ENCODE measurements at regions not wholly inside any gene's neighbourhood (a gene's known extent, or its start where the extent isn't known, plus 50 kb on each side); places are given as distances from the start of the nearest gene placed in this dataset.

- no peak for DNase-seq (ENCODE audit: low spot score)
These were observed 56.5 kb downstream of the CT47B1 start for GRCh38 chrX:120819126-120819525.

GRCh38 chrX:120813982-120814381 is 61.7 kb downstream of the CT47B1 start:
- DNase-seq (ENCODE audit: low spot score), result no peak

DNA sequence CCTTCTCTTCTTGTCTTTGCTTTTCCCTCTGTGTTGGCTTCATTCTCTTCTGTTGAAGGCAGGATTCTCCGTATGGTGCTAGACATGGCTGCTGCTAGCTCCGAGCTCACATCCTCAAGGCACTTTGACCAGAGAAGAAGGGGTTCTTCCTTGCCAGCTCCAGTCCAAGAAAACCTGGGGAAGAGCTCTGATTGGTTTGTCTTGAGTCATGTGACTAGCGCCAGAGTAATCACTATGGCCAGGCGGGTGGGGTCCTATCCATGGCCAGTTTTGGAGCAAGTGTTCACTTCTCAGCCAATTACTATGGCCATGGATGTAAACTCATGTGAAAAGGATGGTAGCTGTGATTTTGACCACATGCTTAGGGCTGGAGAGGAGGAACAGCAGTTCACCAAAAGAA is 74.2 kb downstream of the CT47B1 start:
- no peak for DNase-seq (ENCODE audit: low spot score)

GRCh38 chrX:120797188-120797851 is 78.3 kb downstream of the CT47B1 start:
- no peak for DNase-seq (ENCODE audit: low spot score)

DNA sequence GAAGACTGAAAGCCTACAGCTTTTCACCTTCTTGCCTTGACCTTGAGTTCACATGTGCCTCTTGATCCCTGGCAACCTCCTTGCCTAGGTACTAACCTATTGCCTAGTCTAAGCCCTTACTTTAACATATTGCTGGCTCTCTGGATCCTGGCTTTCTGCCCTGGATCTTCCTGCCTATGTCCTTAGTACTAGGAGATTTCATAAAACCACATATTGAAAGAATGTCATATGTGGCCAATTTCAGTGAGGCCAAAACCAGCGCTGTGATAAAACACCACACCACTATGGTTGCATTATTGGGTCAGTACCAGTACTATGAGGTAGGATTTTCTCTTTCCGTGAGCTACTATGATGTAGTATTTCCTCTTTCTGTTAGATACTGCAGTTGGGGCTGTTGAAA is 80.4 kb downstream of the CT47B1 start:
- no peak for DNase-seq (ENCODE audit: low spot score)

DNA sequence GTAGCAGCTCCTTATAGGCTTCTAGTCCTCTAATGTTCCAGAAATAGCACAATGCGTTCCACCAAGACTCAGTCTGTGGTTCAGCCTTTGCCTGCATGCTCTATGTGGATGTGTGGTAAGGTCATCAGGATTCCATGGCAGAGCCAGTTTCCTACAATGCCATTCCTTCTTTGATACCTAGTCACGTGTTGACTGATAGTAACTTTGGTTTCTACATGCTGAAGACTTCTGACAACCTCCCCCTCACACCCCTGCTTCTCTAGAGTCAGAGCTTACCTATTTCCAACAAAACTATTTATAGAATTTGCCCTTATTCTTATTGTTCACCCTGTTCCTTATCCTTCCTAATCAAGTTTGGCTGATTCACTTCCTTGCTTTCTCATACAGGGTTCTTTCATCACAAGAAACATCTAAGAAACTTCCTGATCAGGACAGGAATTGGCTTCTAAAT is 81.1 kb downstream of the CT47B1 start:
- DNase-seq (ENCODE audit: low spot score), result no peak

DNA sequence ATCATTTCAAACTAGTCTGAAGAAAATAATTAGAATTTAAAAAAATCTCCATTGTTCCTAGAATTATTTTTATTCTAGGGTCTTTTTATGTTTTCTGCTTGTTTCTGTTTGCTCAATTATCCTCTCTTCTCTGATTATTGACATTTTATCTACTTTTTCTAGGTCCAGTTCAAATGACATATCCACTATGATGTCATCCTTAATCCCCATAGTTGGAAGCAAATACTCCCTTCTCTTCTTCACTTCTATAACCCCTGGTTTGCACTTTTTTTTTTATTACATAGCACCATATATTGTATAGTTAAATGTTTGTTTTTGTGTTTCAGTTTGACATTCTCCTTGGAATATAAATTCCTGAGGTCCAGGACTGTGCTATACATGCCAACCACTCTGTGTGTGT is 82.6 kb downstream of the CT47B1 start:
- no peak for DNase-seq (ENCODE audit: low spot score)

DNA sequence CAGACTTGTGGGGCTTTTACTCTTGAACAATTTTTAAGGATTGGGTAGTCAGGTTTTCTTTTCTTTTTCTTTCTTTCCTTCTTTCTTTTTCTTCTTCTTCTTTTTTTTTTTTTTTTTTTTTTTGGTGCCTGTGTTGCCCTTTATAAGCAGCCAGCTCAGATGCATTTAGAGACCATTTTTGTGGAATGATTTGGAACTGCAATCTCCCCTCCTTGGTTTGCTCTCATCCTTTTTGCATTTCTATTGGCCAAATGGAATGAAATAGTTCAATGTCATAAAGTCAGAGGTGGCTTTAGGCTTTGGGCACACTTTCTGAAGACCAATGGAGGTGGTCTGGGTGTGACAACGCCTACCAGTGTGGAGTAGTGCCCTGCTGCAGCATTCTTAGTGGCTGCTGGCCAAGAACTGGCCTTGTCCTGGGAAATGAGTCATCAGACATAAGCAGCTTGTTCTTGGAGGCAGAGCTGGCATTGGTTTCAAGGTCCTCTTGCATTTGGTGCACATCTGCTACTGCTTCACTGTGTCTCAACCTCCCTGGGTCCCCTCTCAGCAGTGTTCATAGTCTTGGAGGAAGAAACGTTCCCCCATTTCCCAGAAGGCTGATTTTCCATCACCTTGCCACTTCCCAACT is 84.5 kb downstream of the CT47B1 start:
- DNase-seq (ENCODE audit: low spot score), result peak; percentile 6

DNA sequence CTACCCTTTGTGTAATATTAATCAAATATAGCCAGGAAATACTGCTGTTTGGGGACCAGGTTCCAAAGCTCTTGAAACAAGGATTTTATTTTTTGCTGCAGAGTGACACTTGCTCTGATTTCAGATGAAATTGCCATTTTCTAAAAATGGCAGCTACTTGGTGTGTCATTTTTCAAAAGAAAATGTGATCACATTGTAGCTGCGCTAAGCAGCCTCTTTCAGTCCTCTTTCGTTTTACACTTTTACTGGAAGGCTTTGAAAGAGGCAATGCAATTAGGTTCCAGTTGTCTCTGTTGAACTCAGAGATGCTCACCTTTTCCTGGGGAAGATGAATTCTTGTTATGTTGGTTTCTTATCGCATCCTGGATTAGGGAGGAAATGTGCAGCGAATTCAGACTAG is 85.1 kb downstream of the CT47B1 start:
- no peak for DNase-seq (ENCODE audit: low spot score)

- DNase-seq (ENCODE audit: low spot score), result peak; percentile 78
These were observed 85.5 kb downstream of the CT47B1 start for GRCh38 chrX:120790118-120790517.

- no peak for DNase-seq (ENCODE audit: low spot score)
These were observed 94.3 kb downstream of the CT47B1 start for GRCh38 chrX:120781403-120781802.

- no peak for DNase-seq (ENCODE audit: low spot score)
These were observed 99.7 kb downstream of the CT47B1 start for GRCh38 chrX:120775959-120776358.

GRCh38 chrX:120774606-120775005 is 101.1 kb downstream of the CT47B1 start:
- no peak for DNase-seq (ENCODE audit: low spot score)

GRCh38 chrX:120773801-120774200 is 101.9 kb downstream of the CT47B1 start:
- no peak for DNase-seq (ENCODE audit: low spot score)

DNA sequence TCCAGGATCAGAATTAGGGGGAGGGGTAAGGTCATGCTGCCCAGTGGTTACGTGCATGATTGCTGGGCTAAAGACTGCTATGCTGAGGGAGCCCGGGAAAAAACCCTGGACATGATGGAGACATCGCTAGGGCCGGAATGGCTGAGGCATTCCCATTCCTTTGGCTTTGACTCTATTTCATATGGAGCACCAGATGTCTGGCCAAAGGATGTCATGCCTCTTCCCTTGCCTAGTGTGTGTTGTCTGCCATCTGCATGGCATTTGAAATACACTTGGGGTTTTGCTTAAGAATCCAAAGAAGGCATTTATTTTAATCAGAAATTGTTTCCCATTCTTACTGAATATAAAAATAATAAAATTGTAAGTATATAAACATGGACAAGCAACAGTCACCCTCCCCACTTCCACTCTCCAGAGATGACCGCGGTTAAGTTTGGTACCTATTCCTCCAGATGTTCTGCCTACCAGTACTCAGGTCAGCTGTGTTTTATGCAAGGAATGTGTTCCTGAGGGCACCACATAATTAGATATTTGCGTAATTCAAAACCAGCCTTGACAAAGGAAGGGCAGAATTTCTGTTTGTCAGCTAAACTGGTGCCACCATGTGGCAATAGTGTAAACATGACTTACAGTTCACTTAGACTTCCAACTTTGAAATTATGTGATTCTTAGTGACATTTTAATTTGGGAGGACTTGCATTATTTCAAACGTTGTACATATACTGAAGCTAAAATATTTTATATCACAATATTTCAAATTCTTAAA is 105.9 kb downstream of the CT47B1 start:
- peak; percentile 20 for DNase-seq (ENCODE audit: low spot score)

DNA sequence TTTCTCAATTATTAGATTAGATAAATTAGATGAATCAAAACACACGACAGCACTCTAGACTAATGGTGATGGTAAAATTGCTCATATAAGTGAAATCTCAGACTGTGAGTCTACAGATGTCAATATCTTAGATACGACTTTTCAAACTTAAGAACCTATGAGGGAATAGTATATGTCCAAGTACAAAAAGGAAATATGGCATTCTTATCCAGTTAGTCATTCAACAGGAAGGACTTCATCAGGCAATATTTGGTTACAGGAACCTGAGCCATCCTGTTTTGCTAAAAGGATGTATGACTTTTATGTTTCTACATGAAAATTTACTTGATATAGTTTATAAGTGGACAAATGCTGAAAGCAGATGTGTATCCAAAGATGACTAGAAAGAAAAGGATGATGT is 107.0 kb downstream of the CT47B1 start:
- DNase-seq (ENCODE audit: low spot score), result no peak

- DNase-seq (ENCODE audit: low spot score), result no peak
These were observed 107.4 kb downstream of the CT47B1 start for GRCh38 chrX:120768254-120768653.

DNA sequence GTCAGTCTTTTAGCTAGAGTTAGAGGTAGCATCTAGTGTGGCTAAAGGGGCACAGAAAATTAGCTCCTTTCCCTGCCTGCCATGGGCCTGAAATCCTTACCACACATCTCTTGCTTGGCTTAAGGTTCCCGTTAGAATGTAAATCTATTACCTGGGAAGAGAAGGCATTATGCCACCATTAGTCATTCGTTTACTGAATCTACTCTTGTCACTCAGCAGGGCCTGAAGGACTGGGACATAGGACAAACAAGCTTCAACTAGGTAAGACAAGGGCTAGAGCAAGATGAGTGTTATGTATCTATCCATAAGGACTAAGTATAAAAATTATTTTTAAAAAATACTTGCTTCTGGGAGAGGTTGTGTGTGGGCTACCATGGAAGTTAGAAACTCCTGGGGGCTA is 112.4 kb downstream of the CT47B1 start:
- no peak for DNase-seq (ENCODE audit: low spot score)

DNA sequence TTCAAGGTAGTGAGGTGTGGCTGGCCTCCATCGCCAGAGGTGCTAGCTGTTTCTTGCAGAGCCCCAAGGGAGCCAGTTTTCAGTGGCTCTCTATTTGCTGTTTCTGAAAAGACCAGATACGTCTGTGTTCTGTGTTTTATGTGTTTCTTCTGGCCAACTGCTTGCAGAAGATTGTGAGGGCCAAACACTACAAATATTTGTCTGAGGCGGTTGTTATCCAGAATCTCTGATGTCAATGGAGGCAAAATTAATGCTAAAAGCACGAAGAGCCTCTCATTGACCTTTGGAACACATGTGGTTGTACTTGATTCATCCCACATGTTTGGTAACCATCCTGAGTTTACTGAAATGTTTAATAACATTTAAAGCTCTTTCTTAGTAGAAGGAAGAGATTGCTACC is 113.9 kb downstream of the CT47B1 start:
- DNase-seq (ENCODE audit: low spot score), result no peak

DNA sequence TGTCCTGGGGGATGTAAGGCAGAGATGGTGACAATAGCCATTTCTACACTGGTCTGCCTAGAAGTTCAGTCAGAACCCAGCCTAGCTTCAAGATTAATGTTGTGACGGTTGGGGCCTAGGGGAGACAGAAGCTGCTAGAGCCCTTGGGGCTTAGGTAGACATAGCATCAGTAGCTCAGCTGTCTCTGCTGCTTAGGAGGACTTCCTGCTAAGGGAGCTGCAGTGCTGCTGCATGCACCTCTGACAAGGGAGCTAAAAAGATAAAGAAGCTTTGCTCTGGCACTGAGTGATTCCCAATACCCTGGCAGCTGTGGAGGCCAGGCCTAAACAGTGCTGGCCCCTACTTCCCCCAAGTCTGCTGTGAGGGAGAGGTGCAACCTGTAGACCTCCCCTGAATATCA is 116.0 kb downstream of the CT47B1 start:
- no peak for DNase-seq (ENCODE audit: low spot score)

GRCh38 chrX:120755066-120755846 is 120.4 kb downstream of the CT47B1 start:
- DNase-seq (ENCODE audit: low spot score), result no peak
